GM18517 (cell line): ENCODE measurements at regions not wholly inside any gene's neighbourhood (a gene's known extent, or its start where the extent isn't known, plus 50 kb on each side); places are given as distances from the start of the nearest gene placed in this dataset.

Experiments used
- ATAC-seq: cut with Tn5 transposase; IDR thresholded peaks from one replicate; pipeline ENCODE4 v1.9.1; 2021; ENCODE audit warnings: mild to moderate bottlenecking, moderate library complexity; ENCODE audit not compliant: unreplicated experiment

DNA sequence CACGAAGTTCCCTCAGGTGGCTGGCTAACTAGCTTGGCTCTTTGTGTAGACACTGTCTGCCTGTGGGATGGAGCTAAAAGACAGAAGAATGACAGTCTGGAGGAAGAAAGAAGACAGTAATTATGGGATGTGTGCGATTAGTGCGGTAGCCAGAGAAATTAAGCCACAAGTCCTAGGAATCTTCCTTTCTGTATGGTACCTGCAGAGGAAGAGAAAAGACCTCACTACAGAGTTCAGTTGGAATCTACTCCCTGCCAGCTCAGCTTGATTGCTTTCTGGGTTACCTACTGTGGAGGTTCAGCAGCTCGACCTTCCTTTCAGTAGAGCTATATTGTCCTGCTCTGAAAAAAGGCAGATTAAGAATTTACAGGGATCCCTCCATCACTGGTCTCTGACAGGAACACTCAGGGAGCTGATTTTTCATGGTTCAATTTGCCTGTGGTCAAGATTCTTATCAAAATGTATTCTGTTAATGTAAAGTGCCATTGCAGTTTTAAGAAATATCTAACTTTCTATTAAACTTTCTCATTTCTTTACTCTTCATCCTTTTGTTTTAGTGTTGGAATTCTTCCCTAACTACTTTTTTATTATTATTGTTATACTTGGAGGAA lies 187.2 kb downstream of the CENPW start:
- no peak for ATAC-seq

DNA sequence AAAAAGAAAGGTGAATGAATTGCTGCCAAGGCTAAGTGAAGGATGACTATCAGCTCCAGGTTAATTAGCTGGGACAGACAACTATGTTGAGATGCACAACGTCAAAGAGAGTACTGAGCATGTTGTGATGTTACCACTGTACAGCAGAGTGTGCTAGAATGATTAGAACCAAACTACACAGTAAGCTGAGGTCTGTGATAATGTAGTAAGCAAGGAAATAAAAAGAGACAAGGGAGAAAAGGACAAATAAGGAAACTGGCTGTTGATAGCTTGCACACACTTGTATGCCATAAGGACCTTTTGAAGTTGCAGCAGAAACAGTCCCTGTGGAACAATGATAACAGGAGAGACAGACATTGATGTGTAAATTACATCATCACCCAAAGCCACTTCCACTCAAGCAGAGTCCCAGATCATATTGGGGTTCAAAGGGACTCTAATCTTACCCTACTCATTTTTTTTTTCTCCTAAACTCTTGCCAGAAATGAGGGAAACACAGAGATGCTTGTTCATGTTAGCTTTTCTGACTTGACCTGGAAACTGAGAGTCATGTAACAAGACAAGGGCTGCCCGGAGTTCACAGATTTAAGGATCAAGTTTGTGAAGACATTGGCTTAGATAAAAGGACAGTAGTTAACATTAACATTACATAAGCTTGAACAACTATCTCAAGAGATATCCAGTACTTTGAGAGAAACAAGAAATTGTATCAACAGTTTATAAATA lies 189.9 kb downstream of the CENPW start:
- no peak for ATAC-seq

DNA sequence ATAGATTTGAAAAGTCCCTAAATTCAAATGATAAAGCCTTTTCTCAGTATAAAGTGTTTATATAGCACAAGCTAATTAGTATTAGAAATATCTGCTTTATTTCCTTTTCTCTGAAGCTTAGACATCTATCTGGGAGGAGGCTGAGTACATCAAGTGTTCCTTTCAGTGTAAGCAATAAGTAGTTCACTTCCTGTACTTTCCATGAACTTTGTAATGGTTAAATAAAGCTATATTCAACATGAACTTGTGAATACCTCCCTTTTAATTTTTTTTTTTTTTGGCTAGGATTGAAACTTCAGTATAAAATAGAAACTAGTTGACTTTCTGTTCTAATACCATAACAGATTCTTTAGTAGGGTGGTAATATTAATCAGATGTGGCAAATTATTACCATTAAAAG lies 190.9 kb downstream of the CENPW start:
- no peak for ATAC-seq

DNA sequence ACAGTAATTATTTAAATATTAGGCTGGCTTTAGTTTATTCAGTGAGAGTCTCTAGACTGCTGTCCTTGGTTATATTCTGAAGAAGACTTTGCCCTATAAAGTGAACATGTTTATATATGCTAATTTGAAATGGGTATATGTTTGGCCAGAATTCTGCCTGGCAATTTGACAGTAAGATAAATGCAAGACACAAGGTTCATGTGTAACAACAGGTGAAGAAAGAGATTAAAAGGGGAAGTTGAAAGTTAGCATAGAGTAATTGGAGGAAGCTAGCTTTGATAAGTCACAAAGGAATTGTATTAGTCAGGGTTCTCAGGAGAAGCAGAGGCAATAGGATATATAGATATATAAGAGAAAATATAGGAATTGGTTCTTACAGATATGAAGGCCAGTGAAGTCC lies 191.4 kb downstream of the CENPW start:
- ATAC-seq: peak; percentile 26

DNA sequence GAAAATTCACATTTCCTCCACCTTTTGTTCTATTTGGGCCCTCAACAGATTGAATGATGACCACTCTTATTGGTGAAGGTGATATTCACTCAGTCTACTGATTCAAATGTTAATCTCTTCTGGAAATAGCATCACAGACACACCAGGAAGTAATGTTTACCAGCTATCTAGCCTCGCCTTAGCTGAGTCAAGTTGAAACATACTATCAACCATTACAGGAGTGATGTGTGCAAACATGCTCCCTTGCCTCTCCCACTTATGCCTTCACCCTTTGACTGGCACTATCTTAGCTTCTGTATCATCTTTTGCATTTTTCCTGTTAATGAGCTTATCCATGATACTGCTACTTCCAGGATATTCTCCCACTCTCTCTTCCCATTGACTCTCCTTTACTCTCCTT lies 191.9 kb downstream of the CENPW start:
- peak; percentile 70 for ATAC-seq

DNA sequence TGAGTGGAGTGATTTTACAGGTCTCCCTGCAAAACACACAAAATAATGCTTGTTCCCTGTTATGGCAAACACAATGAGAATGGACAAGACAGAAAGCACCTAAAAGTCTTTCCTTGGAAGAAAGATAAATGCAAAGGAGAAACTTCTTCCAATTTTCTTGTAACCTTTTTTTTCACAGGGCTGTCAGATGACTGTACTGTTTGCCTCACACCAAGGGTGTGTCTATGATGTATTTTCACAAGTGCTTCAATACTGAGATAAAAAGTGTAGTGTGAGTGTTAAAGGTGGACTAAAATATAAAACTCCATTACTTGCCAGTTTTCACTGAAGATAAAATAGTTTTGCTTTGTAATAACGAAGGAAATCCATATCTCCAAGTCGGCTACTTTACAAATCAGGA lies 194.5 kb downstream of the CENPW start:
- no peak for ATAC-seq

DNA sequence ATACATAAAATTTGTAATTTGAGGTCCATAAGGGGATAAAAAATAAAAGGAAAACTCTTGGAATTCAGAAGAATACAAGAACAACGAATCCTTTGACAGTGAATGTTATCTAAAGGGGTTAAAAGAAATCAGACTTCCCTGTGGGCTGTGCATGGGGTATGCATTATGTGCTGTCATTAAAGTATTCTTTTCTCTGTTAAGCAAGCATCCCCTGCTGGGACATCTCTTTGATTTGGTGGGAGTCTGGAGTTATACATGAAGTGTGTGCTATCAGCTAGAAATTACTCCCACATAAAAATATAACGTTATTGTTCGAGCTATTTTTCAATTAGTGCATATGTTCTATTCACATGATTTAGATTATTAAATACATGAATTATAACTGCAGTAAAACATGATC lies 195.2 kb downstream of the CENPW start:
- ATAC-seq: no peak

DNA sequence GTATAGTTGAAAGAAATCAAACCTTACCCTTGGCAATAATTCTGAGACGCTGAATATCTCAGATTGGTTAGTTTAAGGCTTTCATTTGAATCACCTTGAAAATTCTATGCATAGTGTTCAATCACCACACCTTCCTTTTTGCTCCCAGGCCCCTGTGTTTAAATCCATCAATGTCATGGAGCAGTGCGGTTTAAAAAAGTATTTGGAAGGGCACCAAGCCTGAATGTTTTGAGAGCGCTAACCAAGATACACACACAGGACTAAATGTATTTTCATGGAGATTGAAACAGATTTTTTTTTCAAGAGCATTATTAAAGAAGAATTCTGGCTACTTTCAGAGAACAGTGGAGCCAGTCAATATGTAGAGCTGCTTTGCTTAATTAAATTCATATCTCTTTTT lies 195.7 kb downstream of the CENPW start:
- ATAC-seq: no peak

DNA sequence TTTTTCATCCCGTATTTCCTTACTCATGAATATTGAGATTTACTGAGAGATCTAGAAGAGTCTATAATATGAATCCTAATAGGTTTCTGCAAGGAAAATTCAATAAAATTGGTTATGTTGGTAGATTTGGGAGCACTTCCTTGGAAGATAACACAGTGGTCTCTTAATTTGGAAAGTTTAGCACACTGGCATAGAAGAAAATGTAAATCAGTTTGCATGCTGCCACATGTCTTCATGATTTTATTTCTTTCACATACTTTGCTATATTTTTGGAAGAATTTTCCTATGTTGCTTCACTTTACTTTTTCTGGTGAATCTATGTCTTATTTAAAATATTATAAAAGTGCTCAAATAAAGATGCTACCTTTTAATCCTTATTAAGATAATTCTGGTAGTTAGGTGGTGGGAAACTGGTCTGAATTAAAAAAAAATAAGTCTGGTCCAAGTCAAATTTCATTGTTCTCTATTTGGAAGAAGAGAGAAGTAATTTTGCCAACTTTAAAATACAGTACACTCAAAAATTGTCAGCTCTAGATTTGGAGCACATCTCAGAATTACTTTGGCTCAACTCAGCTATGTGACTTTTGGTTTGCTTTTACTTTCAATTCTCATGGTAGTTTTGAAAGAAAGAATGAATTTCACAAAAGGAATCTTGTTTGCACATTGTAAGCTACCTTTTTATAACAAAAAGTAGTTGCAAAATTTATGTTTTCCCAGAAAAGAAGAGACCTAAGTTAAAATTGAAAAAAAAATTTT lies 197.3 kb downstream of the CENPW start:
- no peak for ATAC-seq

DNA sequence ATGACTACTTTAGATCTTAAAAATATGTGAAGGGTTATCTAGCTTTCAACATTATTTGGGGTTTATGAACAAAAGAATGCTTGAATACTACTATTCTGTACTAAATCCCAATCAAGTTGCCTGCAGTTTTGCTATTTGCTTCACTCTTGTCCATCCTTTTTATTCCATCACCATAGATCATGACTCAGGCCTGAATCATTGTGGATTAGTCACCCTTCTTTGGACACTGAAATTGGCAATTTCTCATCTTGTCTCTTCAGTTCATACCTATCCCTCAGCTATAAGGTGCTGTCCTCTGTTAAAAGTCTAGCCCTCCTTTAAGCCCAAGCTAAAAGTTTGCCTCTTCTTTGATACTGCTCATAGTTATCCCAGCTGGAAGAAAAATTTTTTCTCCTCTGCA lies 199.1 kb downstream of the CENPW start:
- ATAC-seq: no peak

DNA sequence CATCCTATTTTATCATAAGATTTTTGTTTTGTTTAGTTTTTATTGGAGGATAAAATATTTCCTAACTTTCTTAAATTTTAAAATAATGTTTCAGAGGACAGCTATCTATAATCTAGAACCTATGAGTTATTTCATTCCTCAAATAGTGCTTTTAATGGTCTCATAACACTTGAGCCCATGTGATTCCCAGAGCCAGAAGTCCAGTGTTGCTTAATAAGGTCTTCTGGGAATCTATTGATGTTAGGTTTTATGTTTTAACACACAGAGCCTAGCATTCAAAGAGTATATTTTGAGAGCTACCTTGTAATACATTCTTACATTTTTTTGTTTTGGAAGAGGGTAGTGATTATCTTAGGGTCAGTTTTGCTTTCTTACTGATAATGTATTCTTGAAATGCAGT lies 200.2 kb downstream of the CENPW start:
- no peak for ATAC-seq

DNA sequence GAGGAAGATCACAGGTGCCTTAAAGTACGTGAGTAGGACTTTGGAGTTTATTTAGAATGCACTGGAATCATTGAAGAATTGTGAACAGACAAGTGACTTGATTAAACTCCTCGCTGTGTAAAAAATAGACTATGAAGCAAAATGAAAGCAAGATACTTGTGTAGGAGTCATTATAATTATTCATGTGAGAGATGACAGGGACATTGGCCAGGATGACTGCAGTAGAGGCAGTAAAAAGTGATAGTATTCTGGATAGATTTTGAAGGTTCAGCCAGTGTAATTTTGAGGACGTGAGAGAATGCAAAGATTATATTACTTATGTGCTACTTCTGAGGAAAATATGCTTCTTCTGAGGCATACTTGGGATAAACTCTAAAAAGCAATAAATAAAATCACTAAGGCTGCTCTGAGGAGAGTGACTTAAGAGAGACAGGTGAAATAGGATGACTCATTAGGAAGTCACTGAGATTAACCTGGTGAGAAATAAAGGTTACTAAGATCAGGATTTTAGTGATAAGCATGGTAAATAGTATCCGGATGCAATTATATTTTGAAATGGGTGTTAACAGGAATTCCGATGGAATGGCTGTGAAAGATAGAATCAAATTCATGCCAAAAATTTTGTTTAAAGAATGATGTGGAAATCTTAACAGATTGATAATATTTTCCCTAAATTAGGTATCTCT lies 202.0 kb downstream of the CENPW start:
- ATAC-seq: no peak

DNA sequence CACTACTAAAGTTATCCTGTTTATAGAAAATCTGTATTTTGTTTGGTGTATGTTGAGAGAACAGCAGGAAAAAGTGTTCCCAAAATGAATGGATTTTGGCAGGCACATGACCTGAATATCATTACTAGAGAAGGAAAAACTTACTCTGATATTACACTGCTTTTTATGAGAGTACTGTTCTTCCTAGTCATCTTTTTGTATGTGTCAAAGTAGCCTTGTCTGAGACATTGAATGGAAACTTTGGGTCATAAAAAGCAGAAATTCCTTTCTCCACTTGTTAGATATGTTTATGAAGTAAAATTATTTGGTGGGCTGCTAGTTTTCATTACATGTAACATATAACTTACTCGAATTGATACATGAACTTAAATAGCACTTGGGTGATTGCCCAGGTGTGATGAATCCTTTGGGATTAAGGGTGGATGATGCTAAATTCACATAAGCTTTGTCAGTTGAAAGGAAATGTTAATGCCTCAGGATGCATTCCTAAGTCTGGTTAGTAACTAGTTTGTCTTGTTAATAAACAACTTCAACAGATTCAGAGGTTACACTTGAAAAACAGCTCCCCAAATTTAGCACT lies 206.7 kb downstream of the CENPW start:
- ATAC-seq: no peak

DNA sequence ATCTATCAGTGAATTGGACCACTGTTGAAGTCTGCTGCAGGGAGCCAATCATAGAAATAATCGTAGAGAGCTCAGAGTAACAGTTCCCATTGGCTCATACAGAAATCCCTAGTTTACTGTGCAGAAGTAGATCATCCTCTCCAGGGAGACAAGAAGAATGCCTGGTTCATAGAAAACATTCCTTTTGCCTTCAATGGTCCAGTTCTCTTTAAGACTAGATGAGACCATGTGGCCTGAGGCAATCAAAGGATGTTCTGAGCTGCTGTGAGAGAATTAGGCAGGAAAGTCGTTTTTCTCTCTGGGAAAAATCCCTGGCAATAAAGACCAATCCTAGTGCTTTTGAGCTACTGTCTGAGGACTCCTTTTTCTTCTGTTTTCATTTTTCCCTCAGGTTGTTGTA lies 208.4 kb downstream of the CENPW start:
- no peak for ATAC-seq

DNA sequence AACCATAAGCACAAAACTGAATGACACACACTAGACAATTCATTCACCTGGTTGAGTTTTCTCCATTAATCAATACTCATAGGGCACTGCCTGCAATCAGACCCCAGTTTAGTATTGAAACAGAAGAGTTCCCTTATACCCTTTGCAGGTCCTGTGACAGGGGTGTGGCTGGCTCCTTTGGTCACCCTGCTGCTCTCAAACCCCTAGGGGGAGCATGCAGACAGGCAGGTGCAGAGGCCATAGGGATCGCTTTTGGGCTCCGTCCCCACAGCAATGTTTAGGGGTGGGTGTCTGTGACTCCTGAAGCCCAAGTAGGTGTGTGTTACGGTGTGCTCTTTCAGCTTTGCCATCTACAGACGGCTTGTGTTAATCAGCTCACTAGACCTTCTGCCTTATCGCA lies 210.4 kb downstream of the CENPW start:
- no peak for ATAC-seq

DNA sequence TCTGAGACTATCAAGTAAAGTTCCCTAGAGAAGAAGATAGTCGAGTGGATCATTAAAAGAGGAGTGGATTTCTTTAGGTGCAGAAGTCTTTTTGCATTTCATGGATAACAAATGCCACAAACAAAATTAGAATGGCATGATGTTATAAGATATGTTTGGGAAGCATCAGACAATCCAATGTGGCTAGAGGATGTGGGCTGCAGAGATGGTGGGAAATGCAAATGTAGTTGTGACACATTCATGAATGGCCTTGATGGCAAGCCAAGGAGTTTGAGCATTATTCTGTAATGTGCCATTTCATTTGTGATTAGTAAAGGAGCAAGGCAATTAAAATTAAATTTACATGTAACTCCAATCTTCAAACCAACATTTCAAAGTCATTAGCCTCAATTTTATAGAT lies 211.9 kb downstream of the CENPW start:
- ATAC-seq: no peak

DNA sequence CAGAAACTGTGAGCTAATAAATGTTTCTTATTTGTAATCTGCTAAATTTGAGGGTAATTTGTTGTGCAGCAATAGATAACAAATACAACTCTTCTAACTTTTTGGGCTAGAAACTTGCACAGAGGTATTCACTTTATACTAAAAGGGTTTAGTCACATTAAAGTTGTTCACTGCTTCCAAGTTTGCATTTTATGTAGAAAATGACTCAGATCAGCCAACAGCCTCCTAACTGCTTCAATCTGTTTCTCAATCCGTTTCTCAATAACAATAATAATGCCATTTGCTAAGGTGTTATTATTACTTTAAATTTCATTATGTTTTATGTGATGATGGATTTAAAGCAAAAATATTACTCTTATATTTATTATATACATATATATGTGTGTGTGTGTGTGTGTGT lies 213.9 kb downstream of the CENPW start:
- no peak for ATAC-seq

DNA sequence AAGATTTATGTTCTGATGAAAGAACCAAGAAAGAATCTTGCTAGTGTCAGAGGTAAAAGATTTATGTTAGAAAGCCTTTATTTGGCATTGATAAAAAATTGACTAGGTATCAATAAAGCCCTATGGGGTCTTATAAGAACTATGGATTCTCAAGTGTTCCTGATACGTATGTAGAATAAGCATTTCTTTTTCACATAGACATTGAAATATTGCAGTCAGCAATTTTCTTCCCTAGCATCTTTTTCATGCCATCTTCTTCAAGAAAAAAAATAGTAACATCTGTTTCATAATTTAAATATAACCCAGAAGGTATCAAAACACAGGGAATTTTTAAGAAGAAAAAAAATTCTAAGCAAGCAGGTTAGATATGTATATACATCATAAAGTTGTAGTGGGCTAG lies 230.6 kb downstream of the CENPW start:
- no peak for ATAC-seq

DNA sequence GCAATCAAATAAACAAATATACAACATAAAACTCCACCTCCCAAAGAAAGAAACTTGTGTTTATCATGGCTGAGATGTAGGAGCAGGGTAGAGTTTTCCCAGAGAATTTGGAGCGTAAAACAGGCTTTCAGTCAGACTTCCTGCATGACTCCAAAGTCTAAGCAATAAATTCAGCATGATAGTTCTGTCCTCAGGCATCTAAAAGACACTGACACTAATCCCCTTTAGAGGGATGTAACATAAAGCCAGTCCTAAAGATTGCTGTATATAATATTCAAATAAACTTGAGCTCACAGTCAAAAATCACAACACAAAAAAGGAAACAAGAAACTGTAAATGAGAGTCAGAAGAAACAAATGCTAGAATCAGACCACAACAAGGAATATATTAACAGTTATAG lies 234.4 kb downstream of the CENPW start:
- ATAC-seq: no peak

DNA sequence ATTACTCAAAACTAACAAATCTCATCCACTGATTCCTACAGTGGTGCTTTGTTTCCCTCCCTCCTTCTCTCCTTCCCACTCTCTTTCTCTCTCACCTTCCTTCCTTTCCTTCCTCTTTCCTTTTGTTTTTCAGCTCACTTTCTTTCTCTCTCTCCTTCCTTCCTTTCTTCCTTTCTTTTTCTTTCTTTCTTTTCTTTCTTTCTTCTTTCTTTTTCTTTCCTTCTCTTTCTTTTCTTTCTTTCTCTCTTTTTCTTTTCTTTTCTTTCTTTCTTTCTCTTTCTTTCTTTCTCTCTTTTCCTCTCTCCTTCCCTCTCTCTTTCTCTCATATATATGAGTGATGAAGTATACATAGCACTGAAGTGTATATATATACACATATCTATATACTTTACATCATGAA lies 241.4 kb downstream of the CENPW start:
- no peak for ATAC-seq

DNA sequence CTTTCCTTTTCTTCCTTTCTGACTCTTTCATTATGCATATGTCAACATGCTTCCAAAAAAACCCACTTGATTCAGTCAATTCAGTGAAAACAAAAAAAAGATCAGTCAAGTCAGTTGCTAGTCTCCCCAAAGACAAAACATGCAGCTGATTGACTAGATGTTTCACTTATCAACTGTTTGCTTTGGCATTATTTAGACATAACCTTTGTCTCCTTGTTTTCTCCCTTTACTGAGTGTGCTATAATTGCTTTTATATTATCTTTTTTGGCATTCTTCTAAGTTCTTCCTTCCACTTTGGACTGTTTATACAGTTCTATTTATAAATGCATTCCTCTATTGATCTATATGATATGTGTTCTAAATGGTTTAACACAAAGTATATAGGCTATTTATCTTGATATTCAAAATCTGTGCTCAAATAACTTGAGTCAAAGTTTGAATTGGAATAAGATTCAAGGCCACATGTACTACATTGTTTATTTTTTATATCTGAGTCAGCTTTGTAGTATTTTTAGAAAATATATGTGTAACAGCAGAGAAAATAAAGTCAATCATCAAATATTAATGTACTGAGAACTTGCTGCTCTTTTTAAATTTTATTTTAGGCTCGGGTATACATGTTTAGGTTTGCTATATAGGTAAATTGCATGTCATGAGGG lies 260.5 kb downstream of the CENPW start:
- no peak for ATAC-seq
